Spleen (tissue), 7 donors: ENCODE measurements at regions not wholly inside any gene's neighbourhood (a gene's known extent, or its start where the extent isn't known, plus 50 kb on each side); places are given as distances from the start of the nearest gene placed in this dataset.

Source experiments
- POLR2A ChIP-seq, 3 donors: fragments of 450-650 bp; IDR thresholded peaks; one replicate each; pipeline ENCODE4 v1.5.1; 2017; ENCODE audit warnings: antibody characterized with exemption in 3 of 3, mild to moderate bottlenecking in 1 of 3
- TF ChIP-seq, protein P1 (sequence below), 11 experiments: fragments of 200-600 bp in 7 of 11; fragments of 450-650 bp in 4 of 11; sonication (generic) in 4 of 11; IDR thresholded peaks in 8 of 11; conservative IDR thresholded peaks in 3 of 11; 1 replicate in 7 of 11; 2 replicates in 4 of 11; pipeline versions ENCODE4 v1.4.0 to v1.8.0; 2016 to 2021; ENCODE audit warnings: antibody characterized with exemption in 11 of 11, inconsistent platforms in 4 of 11, mild to moderate bottlenecking in 1 of 11
- donor health status: DM: no; HTN: no; CAD: no; lungs with moderate emphysema.
- donor health status: DM: no; HTN: no; CAD: no.
- donor health status: DM: no; HTN: no; CAD: no.

DNA sequence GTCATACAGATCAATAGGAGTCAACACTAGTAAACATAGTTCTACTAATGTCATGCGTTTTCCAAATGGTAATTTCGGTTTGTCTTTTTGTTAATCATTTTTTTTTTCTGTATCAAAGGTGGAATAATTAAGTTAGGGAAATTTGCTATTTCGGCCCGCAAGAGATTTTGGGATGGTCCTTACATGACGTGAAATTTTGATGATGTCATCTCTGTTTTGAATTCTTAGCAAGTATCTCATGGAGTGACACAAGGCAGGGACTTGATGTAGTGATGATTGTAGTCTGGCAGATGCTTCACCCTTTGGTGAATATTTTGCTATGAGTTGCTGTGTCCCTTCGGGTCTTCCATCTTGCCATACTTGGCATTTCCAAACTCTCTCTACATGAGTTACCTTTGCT lies 608.0 kb downstream of the BCKDHB start:
- TF ChIP-seq, protein P1, sequence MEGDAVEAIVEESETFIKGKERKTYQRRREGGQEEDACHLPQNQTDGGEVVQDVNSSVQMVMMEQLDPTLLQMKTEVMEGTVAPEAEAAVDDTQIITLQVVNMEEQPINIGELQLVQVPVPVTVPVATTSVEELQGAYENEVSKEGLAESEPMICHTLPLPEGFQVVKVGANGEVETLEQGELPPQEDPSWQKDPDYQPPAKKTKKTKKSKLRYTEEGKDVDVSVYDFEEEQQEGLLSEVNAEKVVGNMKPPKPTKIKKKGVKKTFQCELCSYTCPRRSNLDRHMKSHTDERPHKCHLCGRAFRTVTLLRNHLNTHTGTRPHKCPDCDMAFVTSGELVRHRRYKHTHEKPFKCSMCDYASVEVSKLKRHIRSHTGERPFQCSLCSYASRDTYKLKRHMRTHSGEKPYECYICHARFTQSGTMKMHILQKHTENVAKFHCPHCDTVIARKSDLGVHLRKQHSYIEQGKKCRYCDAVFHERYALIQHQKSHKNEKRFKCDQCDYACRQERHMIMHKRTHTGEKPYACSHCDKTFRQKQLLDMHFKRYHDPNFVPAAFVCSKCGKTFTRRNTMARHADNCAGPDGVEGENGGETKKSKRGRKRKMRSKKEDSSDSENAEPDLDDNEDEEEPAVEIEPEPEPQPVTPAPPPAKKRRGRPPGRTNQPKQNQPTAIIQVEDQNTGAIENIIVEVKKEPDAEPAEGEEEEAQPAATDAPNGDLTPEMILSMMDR (IDR thresholded peaks at IDR 0.05 in 8 of 11, conservative IDR thresholded peaks at IDR 0.05 in 3 of 11), result no peak
- TF ChIP-seq POLR2A (IDR thresholded peaks at IDR 0.05), result no peak
